RWPE2 (cell line): ENCODE measurements at regions not wholly inside any gene's neighbourhood (a gene's known extent, or its start where the extent isn't known, plus 50 kb on each side); places are given as distances from the start of the nearest gene placed in this dataset.
A peak's percentile ranks its signal among the peaks of the same experiment; 100 is the strongest.
"Not testable (repeated sequence)": the region's sequence is repeated elsewhere in the genome, so short reads cannot be mapped to it uniquely, and the experiment has no call there.

Experiments used
- ATAC-seq: fragments of 200-7000 bp; cut with Tn5 transposase; 3 replicates; pipeline ENCODE4 v1.9.1; 2021; ENCODE audit warnings: low read depth
- DNase-seq: peaks from one replicate; pipeline ENCODE4 v3.0.0-alpha.2; 2020; ENCODE audit warnings: low spot score
- H3K27ac ChIP-seq: fragments of 450-650 bp; 2 replicates; pipeline ENCODE4 v1.5.1; 2017; ENCODE audit warnings: mild to moderate bottlenecking; ENCODE audit not compliant: poor library complexity, severe bottlenecking
- H3K27me3 ChIP-seq: fragments of 250-450 bp; sonication (Bioruptor Pico); 2 replicates; pipeline ENCODE4 v1.5.1; 2021; ENCODE audit warnings: mild to moderate bottlenecking, moderate library complexity; ENCODE audit not compliant: insufficient read depth, poor library complexity, severe bottlenecking
- H3K36me3 ChIP-seq: fragments of 250-450 bp; sonication (Bioruptor Pico); 2 replicates; pipeline ENCODE4 v1.5.1; 2020; ENCODE audit warnings: low read depth, mild to moderate bottlenecking, moderate library complexity
- H3K4me1 ChIP-seq: fragments of 250-450 bp; sonication (Bioruptor Pico); 2 replicates; pipeline ENCODE4 v1.5.1; 2021; ENCODE audit warnings: mild to moderate bottlenecking, moderate library complexity; ENCODE audit not compliant: insufficient read depth, poor library complexity, severe bottlenecking
- H3K4me3 ChIP-seq: fragments of 250-450 bp; sonication (Bioruptor Pico); 2 replicates; pipeline ENCODE4 v1.5.1; 2021; ENCODE audit warnings: mild to moderate bottlenecking, moderate library complexity; ENCODE audit not compliant: severe bottlenecking
- H3K9me3 ChIP-seq: fragments of 250-450 bp; sonication (Bioruptor Pico); 2 replicates; pipeline ENCODE4 v1.5.1; 2021; ENCODE audit warnings: mild to moderate bottlenecking, moderate library complexity; ENCODE audit not compliant: severe bottlenecking
- TF ChIP-seq, protein P1 (sequence below): fragments of 450-650 bp; IDR thresholded peaks from one replicate; pipeline ENCODE4 v1.5.1; 2017; ENCODE audit warnings: mild to moderate bottlenecking, moderate library complexity; ENCODE audit not compliant: poor library complexity, severe bottlenecking

DNA sequence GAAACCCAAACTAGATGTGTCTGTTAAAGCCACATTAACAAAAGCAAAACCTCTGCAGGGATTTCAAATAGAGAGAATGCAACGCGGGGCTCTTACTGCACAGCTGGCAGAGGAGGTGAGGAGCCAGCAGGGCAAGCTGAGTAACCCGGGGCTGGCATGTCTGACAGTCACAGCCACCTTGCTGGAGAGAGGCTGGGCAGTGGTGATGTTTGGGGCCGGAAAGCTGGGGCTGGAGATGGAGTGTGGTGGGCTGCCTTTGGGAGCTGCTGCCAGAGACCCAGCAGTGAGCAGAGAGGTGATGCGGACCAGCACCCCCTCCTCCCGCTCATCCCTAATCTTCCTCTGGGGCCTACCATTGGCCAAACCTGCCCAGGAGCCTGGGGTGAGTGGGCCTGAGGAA, 204.5 kb upstream of the ARL4C start:
- no peak for ATAC-seq
- Histone ChIP-seq H3K9me3 (peaks cover 11% of the 10 kb centered on the region), H3K27ac (no peak overlapping the region), H3K27me3 (no peaks in the 10 kb centered on the region), H3K36me3 (no peaks in the 10 kb centered on the region), H3K4me1 (peaks cover 3% of the 10 kb centered on the region), H3K4me3 (no peak overlapping the region)
- TF ChIP-seq, protein P1, sequence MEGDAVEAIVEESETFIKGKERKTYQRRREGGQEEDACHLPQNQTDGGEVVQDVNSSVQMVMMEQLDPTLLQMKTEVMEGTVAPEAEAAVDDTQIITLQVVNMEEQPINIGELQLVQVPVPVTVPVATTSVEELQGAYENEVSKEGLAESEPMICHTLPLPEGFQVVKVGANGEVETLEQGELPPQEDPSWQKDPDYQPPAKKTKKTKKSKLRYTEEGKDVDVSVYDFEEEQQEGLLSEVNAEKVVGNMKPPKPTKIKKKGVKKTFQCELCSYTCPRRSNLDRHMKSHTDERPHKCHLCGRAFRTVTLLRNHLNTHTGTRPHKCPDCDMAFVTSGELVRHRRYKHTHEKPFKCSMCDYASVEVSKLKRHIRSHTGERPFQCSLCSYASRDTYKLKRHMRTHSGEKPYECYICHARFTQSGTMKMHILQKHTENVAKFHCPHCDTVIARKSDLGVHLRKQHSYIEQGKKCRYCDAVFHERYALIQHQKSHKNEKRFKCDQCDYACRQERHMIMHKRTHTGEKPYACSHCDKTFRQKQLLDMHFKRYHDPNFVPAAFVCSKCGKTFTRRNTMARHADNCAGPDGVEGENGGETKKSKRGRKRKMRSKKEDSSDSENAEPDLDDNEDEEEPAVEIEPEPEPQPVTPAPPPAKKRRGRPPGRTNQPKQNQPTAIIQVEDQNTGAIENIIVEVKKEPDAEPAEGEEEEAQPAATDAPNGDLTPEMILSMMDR = no peak
- no peak for DNase-seq

DNA sequence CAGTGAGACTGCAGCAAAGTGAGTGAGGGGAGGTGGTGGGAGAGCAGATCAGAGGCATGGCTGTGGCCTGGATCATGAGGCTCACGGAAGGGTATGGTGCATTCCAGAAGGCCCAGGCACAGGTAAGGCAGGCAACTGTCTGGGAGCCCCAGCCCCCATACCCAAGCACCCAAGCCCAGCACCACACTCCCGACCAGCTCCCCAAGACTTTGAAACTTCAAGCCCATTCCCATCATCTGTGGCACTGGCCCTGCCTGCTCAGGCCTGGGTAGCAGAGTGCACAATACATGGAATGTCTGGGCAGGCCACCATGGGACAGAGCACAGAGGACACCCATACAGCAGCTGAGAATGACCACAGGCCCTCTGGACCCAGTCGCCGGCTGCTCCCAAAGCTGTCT, 202.6 kb upstream of the ARL4C start:
- Histone ChIP-seq H3K4me1 (peaks cover 10% of the 10 kb centered on the region), H3K4me3 (no peak overlapping the region), H3K27ac (no peak overlapping the region), H3K36me3 (no peaks in the 10 kb centered on the region), H3K27me3 (no peaks in the 10 kb centered on the region), H3K9me3 (peaks cover 21% of the 10 kb centered on the region)
- DNase-seq (no peak), ATAC-seq (no peak)
- TF ChIP-seq, protein P1 = no peak

DNA sequence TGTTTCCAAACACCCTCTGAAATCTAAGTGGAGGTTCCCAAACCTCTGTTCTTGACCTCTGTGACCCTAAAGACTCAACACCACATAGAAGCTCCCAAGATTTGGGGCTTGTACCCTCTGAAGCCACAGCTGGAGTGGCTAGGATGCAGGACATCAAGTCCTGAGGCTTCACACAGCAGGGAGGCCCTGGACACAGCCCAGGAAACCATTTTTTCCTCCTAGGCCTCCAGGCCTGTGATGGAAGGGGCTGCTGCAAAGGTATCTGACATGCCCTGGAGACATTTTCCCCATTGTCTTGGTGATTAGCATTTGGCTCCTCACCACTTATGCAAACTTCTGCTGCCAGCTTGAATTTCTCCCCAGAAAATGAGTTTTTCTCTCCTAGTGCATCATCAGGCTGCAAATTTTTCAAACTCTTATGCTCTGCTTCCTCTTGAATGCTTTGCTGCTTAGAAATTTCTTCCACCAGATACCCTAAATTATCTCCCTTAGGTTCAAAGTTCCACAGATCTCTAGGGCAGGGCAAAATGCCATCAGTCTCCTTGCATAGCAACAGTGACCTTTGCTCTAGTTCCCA, 200.5 kb upstream of the ARL4C start:
- H3K27ac ChIP-seq, H3K27me3 ChIP-seq, ATAC-seq, H3K36me3 ChIP-seq, DNase-seq, H3K4me3 ChIP-seq: not testable (repeated sequence)
- peaks cover 21% of the 10 kb centered on the region for H3K9me3 ChIP-seq
- H3K4me1 ChIP-seq = peaks cover 15% of the 10 kb centered on the region

DNA sequence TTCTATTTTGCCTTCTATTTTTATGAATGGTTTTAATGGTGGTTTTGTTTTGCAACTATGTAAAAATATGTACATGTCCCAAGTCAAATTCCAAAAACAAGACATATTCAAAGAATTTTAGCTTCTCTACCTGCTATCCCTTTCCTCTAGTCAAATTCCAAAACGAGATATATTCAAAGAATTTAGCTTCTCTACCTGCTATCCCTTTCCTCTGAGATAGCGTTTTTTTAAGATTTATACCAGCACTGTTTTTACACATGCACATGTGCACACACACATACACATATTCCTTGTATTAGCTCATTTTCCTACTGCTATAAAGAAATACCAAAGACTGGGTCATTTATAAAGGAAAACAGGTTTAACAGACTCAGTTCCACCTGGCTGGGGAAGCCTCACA, 199.1 kb upstream of the ARL4C start:
- peaks cover 21% of the 10 kb centered on the region for H3K9me3 ChIP-seq
- no peak for ATAC-seq

DNA sequence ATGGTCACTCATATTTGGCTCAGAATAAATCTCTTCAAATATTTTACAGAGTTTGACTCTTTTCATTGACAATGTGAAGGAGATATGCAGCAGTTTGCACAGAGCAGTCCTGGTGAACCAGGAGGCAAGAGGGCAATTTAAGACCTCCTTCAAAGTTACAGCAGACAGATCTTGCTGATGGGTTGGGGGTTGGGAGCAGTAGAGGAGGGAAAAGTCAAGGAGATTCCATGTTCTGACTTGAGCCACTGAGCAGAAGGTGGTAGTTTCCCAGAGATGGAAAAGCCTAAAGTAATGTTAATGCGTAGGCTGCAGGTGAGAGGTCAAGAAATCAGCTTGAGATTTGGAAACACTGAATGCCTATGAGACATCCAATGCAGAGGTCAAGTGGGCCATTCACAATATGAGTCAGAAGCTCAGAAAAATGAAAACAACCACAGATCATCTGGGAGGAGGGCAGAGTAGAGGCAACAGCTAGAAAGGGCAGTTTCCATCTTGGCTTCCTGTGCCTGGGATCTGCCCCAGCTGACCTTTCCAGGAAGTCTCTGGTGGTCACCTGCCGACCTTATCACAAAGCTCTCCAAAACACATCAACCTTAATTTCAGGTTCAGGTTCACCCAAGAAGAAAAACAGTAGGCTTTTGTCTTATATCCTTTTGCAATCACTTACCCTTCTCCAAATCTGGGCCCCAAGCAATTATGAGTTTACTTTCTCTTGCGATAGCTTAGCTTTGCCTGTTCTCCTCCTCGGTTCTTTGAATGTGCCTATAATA, 197.5 kb upstream of the ARL4C start:
- Histone ChIP-seq H3K27me3 (no peaks in the 10 kb centered on the region), H3K27ac (peak overlapping the region; percentile 30), H3K36me3 (no peaks in the 10 kb centered on the region), H3K4me1 (peaks cover 34% of the 10 kb centered on the region), H3K4me3 (no peak overlapping the region), H3K9me3 (peaks cover 21% of the 10 kb centered on the region)
- ATAC-seq (peak; percentile 87), DNase-seq (no peak)
- TF ChIP-seq, protein P1 = no peak

More for the DNA sequence above, 199.1 kb upstream of the ARL4C start:
- H3K27ac ChIP-seq = no peak overlapping the region
- DNase-seq = no peak
- H3K4me3 ChIP-seq = no peak overlapping the region
- TF ChIP-seq, protein P1 = no peak
- no peaks in the 10 kb centered on the region for H3K36me3 ChIP-seq
- H3K4me1 ChIP-seq = peaks cover 22% of the 10 kb centered on the region
- no peaks in the 10 kb centered on the region for H3K27me3 ChIP-seq

DNA sequence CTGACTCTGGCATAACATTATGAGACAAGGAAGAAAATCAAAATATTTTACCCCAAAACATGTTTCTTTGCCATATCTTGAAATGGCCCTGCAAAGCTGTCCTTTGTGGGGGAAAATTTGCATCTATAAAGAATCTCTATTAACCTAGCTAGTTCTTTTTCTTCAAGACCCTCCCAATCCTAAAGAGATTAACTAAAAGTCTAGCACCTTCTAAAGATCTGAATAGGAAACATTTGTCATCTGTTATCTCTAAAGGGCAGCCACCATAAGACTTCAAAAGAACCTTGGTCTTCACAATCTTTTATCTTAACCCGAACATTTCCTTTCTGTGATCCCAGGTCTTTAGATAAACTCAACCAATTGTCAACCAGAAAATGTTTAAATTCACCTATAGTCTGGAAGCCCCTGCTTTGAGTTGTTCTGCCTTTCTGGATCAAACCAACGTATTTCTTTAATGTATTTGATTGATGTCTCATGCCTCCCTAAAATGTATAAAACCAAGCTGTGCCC, 196.9 kb upstream of the ARL4C start:
- not testable (repeated sequence) for H3K4me3 ChIP-seq, H3K27me3 ChIP-seq, ATAC-seq, DNase-seq, H3K36me3 ChIP-seq
- Histone ChIP-seq H3K9me3 (peaks cover 21% of the 10 kb centered on the region), H3K27ac (peak overlapping the region; percentile 30), H3K4me1 (peaks cover 34% of the 10 kb centered on the region)

DNA sequence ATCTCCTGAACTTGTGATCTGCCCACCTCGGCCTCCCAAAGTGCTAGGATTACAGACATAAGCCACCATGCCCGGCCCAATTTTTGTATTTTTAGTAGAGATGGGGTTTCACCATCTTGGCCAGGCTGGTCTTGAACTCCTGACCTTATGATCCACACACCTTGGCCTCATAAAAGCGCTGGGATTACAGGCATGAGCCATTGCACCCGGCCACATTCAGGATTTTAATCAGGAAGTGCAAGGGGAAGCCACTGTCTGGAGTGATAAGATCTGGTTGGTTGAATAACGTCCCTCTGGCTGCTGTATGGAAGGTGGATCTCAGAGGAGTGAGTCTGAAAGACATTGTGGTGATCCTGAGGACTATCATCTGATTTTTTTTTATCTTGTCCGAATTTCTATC, 196.3 kb upstream of the ARL4C start:
- not testable (repeated sequence) for H3K27ac ChIP-seq, H3K4me3 ChIP-seq, H3K36me3 ChIP-seq, ATAC-seq, H3K27me3 ChIP-seq, DNase-seq
- H3K4me1 ChIP-seq = peaks cover 34% of the 10 kb centered on the region
- peaks cover 21% of the 10 kb centered on the region for H3K9me3 ChIP-seq
